ENCODE measurements at regions not wholly inside any gene's neighbourhood (a gene's known extent, or its start where the extent isn't known, plus 50 kb on each side); places are given as distances from the start of the nearest gene placed in this dataset.

GRCh38 chr7:13581097-13581496 is 408.4 kb downstream of the ETV1 start:
- no peak for ATAC-seq
- no peak for FAIRE-seq

GRCh38 chr7:13593854-13594253 is 395.6 kb downstream of the ETV1 start:
- Histone ChIP-seq H3K27me3 (no peaks in the 10 kb centered on the region), H3K9me3 (no peaks in the 10 kb centered on the region), H3K36me3 (no peaks in the 10 kb centered on the region), H3K4me1 (no peaks in the 10 kb centered on the region), H3K27ac (no peak overlapping the region), H3K4me3 (no peak overlapping the region)
- ATAC-seq (no peak), DNase-seq (no peak), FAIRE-seq (no peak)
- intact Hi-C loops (cut with DNase I): no loop called here
- no peak for TF ChIP-seq CTCF (IDR thresholded peaks at IDR 0.05)
- WGBS, 2 donors: 49 to 53% methylated on average over 2 of the region's 2 CpGs

More at GRCh38 chr7:13581097-13581496, 408.4 kb downstream of the ETV1 start:
- Histone ChIP-seq H3K27ac (no peak overlapping the region), H3K4me1 (no peaks in the 10 kb centered on the region), H3K36me3 (no peaks in the 10 kb centered on the region), H3K9me3 (no peaks in the 10 kb centered on the region), H3K4me3 (no peak overlapping the region), H3K27me3 (no peaks in the 10 kb centered on the region)
- intact Hi-C loops (cut with DNase I): no loop called here
- no peak for TF ChIP-seq CTCF (IDR thresholded peaks at IDR 0.05)
- DNase-seq: no peak

- 39 to 46% methylated on average over 2 of the region's 2 CpGs for WGBS, 2 donors
- Histone ChIP-seq H3K4me3 (no peak overlapping the region), H3K4me1 (no peaks in the 10 kb centered on the region), H3K27me3 (no peaks in the 10 kb centered on the region), H3K27ac (no peak overlapping the region), H3K36me3 (no peaks in the 10 kb centered on the region), H3K9me3 (no peaks in the 10 kb centered on the region)
- no peak for TF ChIP-seq CTCF (IDR thresholded peaks at IDR 0.05)
- intact Hi-C loops (cut with DNase I): no loop called here
- no peak for FAIRE-seq
- DNase-seq: no peak
- ATAC-seq: no peak
Measured at GRCh38 chr7:13602036-13602435, 387.4 kb downstream of the ETV1 start.

- H3K9me3 ChIP-seq: no peaks in the 10 kb centered on the region
- no peak for DNase-seq
- H3K4me3 ChIP-seq: no peak overlapping the region
- no peaks in the 10 kb centered on the region for H3K36me3 ChIP-seq
- no peak for FAIRE-seq
- no peaks in the 10 kb centered on the region for H3K27me3 ChIP-seq
- no peak overlapping the region for H3K27ac ChIP-seq
- intact Hi-C loops (cut with DNase I): no loop called here
- no peak for ATAC-seq
- no peak for TF ChIP-seq CTCF (IDR thresholded peaks at IDR 0.05)
- 14 to 22% methylated on average over 1 of the region's 1 CpG for WGBS, 2 donors
- H3K4me1 ChIP-seq: no peaks in the 10 kb centered on the region
Measured at GRCh38 chr7:13603016-13603415, 386.4 kb downstream of the ETV1 start.

GRCh38 chr7:13603661-13604060 is 385.8 kb downstream of the ETV1 start:
- intact Hi-C loops (cut with DNase I): no loop called here
- no peaks in the 10 kb centered on the region for H3K36me3 ChIP-seq
- no peak for TF ChIP-seq CTCF (IDR thresholded peaks at IDR 0.05)
- no peaks in the 10 kb centered on the region for H3K9me3 ChIP-seq
- no peak overlapping the region for H3K4me3 ChIP-seq
- no peaks in the 10 kb centered on the region for H3K4me1 ChIP-seq
- DNase-seq (no peak), FAIRE-seq (no peak), ATAC-seq (no peak)
- H3K27ac ChIP-seq: no peak overlapping the region
- H3K27me3 ChIP-seq: no peaks in the 10 kb centered on the region
- 81 to 85% methylated on average over 3 of the region's 3 CpGs for WGBS, 2 donors
